ENCODE measurements at regions not wholly inside any gene's neighbourhood (a gene's known extent, or its start where the extent isn't known, plus 50 kb on each side); places are given as distances from the start of the nearest gene placed in this dataset.

- no peak for DNase-seq (ENCODE audit: low read depth)
- TF ChIP-seq CTCF (conservative IDR thresholded peaks at IDR 0.05; ENCODE audit: low read depth, low read length), result no peak
Measured at GRCh38 chr10:70950801-70951200, 62.4 kb upstream of the PCBD1 start.

GRCh38 chr10:70952401-70952800 lies 64.0 kb upstream of the PCBD1 start:
- no peak for DNase-seq (ENCODE audit: low read depth)
- TF ChIP-seq CTCF (conservative IDR thresholded peaks at IDR 0.05; ENCODE audit: low read depth, low read length), result no peak
- H3K4me3 ChIP-seq (ENCODE audit: low read length), result no peak overlapping the region

More at GRCh38 chr10:70950801-70951200, 62.4 kb upstream of the PCBD1 start:
- no peak overlapping the region for H3K4me3 ChIP-seq (ENCODE audit: low read length)

- TF ChIP-seq CTCF (conservative IDR thresholded peaks at IDR 0.05; ENCODE audit: low read depth, low read length), result no peak
- no peak for DNase-seq (ENCODE audit: low read depth)
- H3K4me3 ChIP-seq (ENCODE audit: low read length), result no peak overlapping the region
Measured at GRCh38 chr10:70952921-70953320, 64.6 kb upstream of the PCBD1 start.

GRCh38 chr10:70954381-70955176 lies 66.2 kb upstream of the PCBD1 start:
- no peak overlapping the region for H3K4me3 ChIP-seq (ENCODE audit: low read length)
- no peak for TF ChIP-seq CTCF (conservative IDR thresholded peaks at IDR 0.05; ENCODE audit: low read depth, low read length)
- no peak for DNase-seq (ENCODE audit: low read depth)

- peak; percentile 33 for TF ChIP-seq CTCF (conservative IDR thresholded peaks at IDR 0.05; ENCODE audit: low read depth, low read length)
- no peak for DNase-seq (ENCODE audit: low read depth)
- H3K4me3 ChIP-seq (ENCODE audit: low read length), result no peak overlapping the region
Measured at GRCh38 chr10:70956029-70956759, 67.8 kb upstream of the PCBD1 start.

GRCh38 chr10:70958396-70958795 lies 70.0 kb upstream of the PCBD1 start:
- DNase-seq (ENCODE audit: low read depth), result no peak
- H3K4me3 ChIP-seq (ENCODE audit: low read length), result no peak overlapping the region
- TF ChIP-seq CTCF (conservative IDR thresholded peaks at IDR 0.05; ENCODE audit: low read depth, low read length), result no peak

Measured in retinal pigment epithelial cell (primary cell).